H1 (cell line): ENCODE measurements at regions not wholly inside any gene's neighbourhood (a gene's known extent, or its start where the extent isn't known, plus 50 kb on each side); places are given as distances from the start of the nearest gene placed in this dataset.

ENCODE experiments used
- CTCF ChIA-PET: fragments of 300-600 bp; sonication (Branson Sonifier 250); formaldehyde crosslinking; loops from one replicate; lab custom pipeline; 2021; ENCODE audit not compliant: partially characterized antibody; lab: Charles Lee
- POLR2A ChIA-PET: fragments of 300-600 bp; sonication (Branson Sonifier 250); formaldehyde crosslinking; loops from one replicate; lab custom pipeline; 2021; ENCODE audit warnings: inconsistent platforms; ENCODE audit not compliant: partially characterized antibody; lab: Charles Lee
- DNase-seq, 2 experiments: peaks; one replicate each; pipeline versions ENCODE4 v3.0.0 to v3.0.0-alpha.2; 2010 to 2022; ENCODE audit warnings: low spot score in 2 of 2, low read depth in 1 of 2, mixed read lengths in 1 of 2
- FAIRE-seq: peaks from 2 replicates; lab custom pipeline; 2011; peaks lifted over from hg19 to GRCh38; lab: Jason Lieb, UNC
- H2AFZ ChIP-seq: 2 replicates; pipeline ENCODE4 v1.8.1; 2012; ENCODE audit warnings: low read length, inconsistent platforms
- H2AK5ac ChIP-seq: 2 replicates; pipeline ENCODE4 v1.6.1; 2013; ENCODE audit warnings: low read depth, low read length
- H2BK120ac ChIP-seq: replicated peaks from 2 replicates; pipeline ENCODE3; 2013; ENCODE audit warnings: low read depth, low read length, inconsistent platforms
- H2BK12ac ChIP-seq: 2 replicates; pipeline ENCODE4 v1.6.1; 2013; ENCODE audit warnings: low read depth, low read length
- H2BK15ac ChIP-seq: 2 replicates; pipeline ENCODE4 v1.6.1; 2013; ENCODE audit warnings: low read length
- H2BK20ac ChIP-seq: 2 replicates; pipeline ENCODE4 v1.6.1; 2013; ENCODE audit warnings: low read length
- H2BK5ac ChIP-seq: 2 replicates; pipeline ENCODE4 v1.6.1; 2013; ENCODE audit warnings: low read depth, low read length
- H3K14ac ChIP-seq: 2 replicates; pipeline ENCODE4 v1.6.1; 2013; ENCODE audit warnings: inconsistent platforms; ENCODE audit not compliant: insufficient read length
- H3K18ac ChIP-seq: 2 replicates; pipeline ENCODE4 v1.6.1; 2013; ENCODE audit warnings: low read length; ENCODE audit errors: extremely low read depth
- H3K23ac ChIP-seq: 2 replicates; pipeline ENCODE4 v1.6.1; 2013; ENCODE audit warnings: inconsistent platforms; ENCODE audit not compliant: insufficient read length
- H3K23me2 ChIP-seq: 2 replicates; pipeline ENCODE4 v1.6.1; 2013; ENCODE audit warnings: low read depth, low read length
- H3K27ac ChIP-seq: 2 replicates; pipeline ENCODE4 v1.6.1; 2011; ENCODE audit warnings: low read depth, low read length, inconsistent platforms
- H3K27me3 ChIP-seq, 4 experiments: replicated peaks in 1 of 4; 1 replicate in 1 of 4; 2 replicates in 3 of 4; pipeline versions ENCODE4 v1.6.1 to v1.8.1; 2011 to 2013; ENCODE audit warnings: low read length in 3 of 4, mild to moderate bottlenecking in 3 of 4, inconsistent platforms in 2 of 4, mixed read lengths in 2 of 4, moderate library complexity in 1 of 4; ENCODE audit not compliant: control insufficient read depth in 3 of 4, insufficient read depth in 3 of 4; ENCODE audit errors: extremely low read depth in 1 of 4
- H3K36me3 ChIP-seq, 4 experiments: 2 replicates each; pipeline versions ENCODE4 v1.6.1 to v1.8.1; 2011 to 2013; ENCODE audit warnings: mild to moderate bottlenecking in 4 of 4, low read length in 3 of 4, moderate library complexity in 2 of 4, control low read depth in 1 of 4, inconsistent platforms in 1 of 4; ENCODE audit not compliant: insufficient read depth in 4 of 4, control insufficient read depth in 2 of 4
- H3K4ac ChIP-seq: replicated peaks from 2 replicates; pipeline ENCODE3; 2013; ENCODE audit warnings: low read length, low read depth, mixed read lengths, inconsistent platforms; ENCODE audit not compliant: insufficient read length
- H3K4me1 ChIP-seq, 4 experiments: replicated peaks in 1 of 4; 1 replicate in 1 of 4; 2 replicates in 3 of 4; pipeline versions ENCODE4 v1.6.1 to v1.8.1; 2011 to 2013; ENCODE audit warnings: low read length in 3 of 4, inconsistent platforms in 2 of 4, mixed read lengths in 1 of 4; ENCODE audit not compliant: insufficient read depth in 4 of 4, control insufficient read depth in 3 of 4
- H3K4me2 ChIP-seq, 2 experiments: 2 replicates each; pipeline versions ENCODE4 v1.6.1 to v1.8.1; 2011 to 2013; ENCODE audit warnings: low read depth in 2 of 2, low read length in 2 of 2, control low read depth in 1 of 2, inconsistent platforms in 1 of 2, mild to moderate bottlenecking in 1 of 2; ENCODE audit not compliant: insufficient read depth in 1 of 2
- H3K4me3 ChIP-seq, 4 experiments: fragments of 200-600, 300-600 bp in 1 of 4; sonication (generic), shearing (Covaris generic), sonication (Bioruptor Twin) in 1 of 4; 2 replicates each; pipeline versions ENCODE4 v1.5.1 to v1.8.1; 2011 to 2016; ENCODE audit warnings: low read length in 4 of 4, low read depth in 3 of 4, control low read depth in 2 of 4, inconsistent platforms in 2 of 4, mild to moderate bottlenecking in 2 of 4, mixed read lengths in 1 of 4, moderate library complexity in 1 of 4; ENCODE audit not compliant: insufficient read depth in 2 of 4; ENCODE audit errors: extremely low read depth in 1 of 4
- H3K56ac ChIP-seq: replicated peaks from 2 replicates; pipeline ENCODE3; 2013; ENCODE audit warnings: low read depth, mild to moderate bottlenecking, mixed read lengths, low read length, inconsistent platforms; ENCODE audit not compliant: insufficient read length
- H3K79me1 ChIP-seq: 2 replicates; pipeline ENCODE4 v1.6.1; 2013; ENCODE audit warnings: low read depth, low read length, control low read depth
- H3K79me2 ChIP-seq, 2 experiments: 2 replicates each; pipeline versions ENCODE4 v1.6.1 to v1.8.1; 2012 to 2013; ENCODE audit warnings: low read length in 2 of 2, mild to moderate bottlenecking in 2 of 2, inconsistent platforms in 1 of 2; ENCODE audit not compliant: insufficient read depth in 2 of 2, control insufficient read depth in 1 of 2
- H3K9ac ChIP-seq, 4 experiments: replicated peaks in 1 of 4; 1 replicate in 1 of 4; 2 replicates in 3 of 4; pipeline versions ENCODE4 v1.6.1 to v1.8.1; 2011 to 2013; ENCODE audit warnings: low read depth in 3 of 4, low read length in 3 of 4, control low read depth in 2 of 4, mild to moderate bottlenecking in 2 of 4, moderate library complexity in 2 of 4, inconsistent platforms in 1 of 4; ENCODE audit errors: extremely low read depth in 1 of 4
- H3K9me3 ChIP-seq, 2 experiments: 2 replicates each; pipeline versions ENCODE4 v1.6.1 to v1.8.1; 2012 to 2013; ENCODE audit warnings: mild to moderate bottlenecking in 2 of 2, moderate library complexity in 2 of 2, control low read depth in 1 of 2, inconsistent platforms in 1 of 2, low read depth in 1 of 2, low read length in 1 of 2, mixed read lengths in 1 of 2; ENCODE audit not compliant: insufficient read depth in 2 of 2
- H4K20me1 ChIP-seq, 2 experiments: replicated peaks in 1 of 2; 2 replicates each; pipeline versions ENCODE3 to v1.8.1; 2011 to 2013; ENCODE audit warnings: inconsistent platforms in 2 of 2, low read length in 2 of 2, mild to moderate bottlenecking in 1 of 2; ENCODE audit not compliant: insufficient read depth in 2 of 2, control insufficient read depth in 1 of 2
- H4K5ac ChIP-seq: 2 replicates; pipeline ENCODE4 v1.6.1; 2013; ENCODE audit warnings: low read length, low read depth, mixed read lengths, inconsistent platforms; ENCODE audit not compliant: insufficient read length
- H4K8ac ChIP-seq: 2 replicates; pipeline ENCODE4 v1.8.0; 2013; ENCODE audit warnings: mild to moderate bottlenecking, moderate library complexity, low read length, inconsistent platforms; ENCODE audit not compliant: insufficient read depth; ENCODE audit errors: extremely low read depth
- H4K91ac ChIP-seq: replicated peaks from 2 replicates; pipeline ENCODE3; 2013; ENCODE audit warnings: low read length, mixed read lengths, inconsistent platforms; ENCODE audit not compliant: insufficient read length
- ASH2L ChIP-seq: fragments of 200-600, 300-600 bp; sonication (generic); IDR thresholded peaks from one replicate; pipeline ENCODE4 v1.7.1; 2017; ENCODE audit warnings: low read length
- CBX8 ChIP-seq: fragments of 300-800, 300-1000 bp; sonication (generic); IDR thresholded peaks from 2 replicates; pipeline ENCODE4 v1.7.1; 2016; ENCODE audit warnings: low read depth, low read length, borderline replicate concordance
- CEBPB ChIP-seq: IDR thresholded peaks from 2 replicates; pipeline ENCODE4 v1.6.1; 2012; ENCODE audit warnings: low read depth, low read length
- CREB1 ChIP-seq: IDR thresholded peaks from 2 replicates; pipeline ENCODE4 v1.6.1; 2012; ENCODE audit warnings: inconsistent platforms
- KDM1A ChIP-seq: fragments of 200-600, 300-600 bp; sonication (generic); IDR thresholded peaks from 2 replicates; pipeline ENCODE4 v1.7.1; 2016; ENCODE audit warnings: mild to moderate bottlenecking, low read length, borderline replicate concordance
- POLR2AphosphoS5 ChIP-seq: IDR thresholded peaks from 2 replicates; pipeline ENCODE4 v1.6.1; 2011; ENCODE audit warnings: low read depth, low read length
- SP1 ChIP-seq: IDR thresholded peaks from 2 replicates; pipeline ENCODE4 v1.6.1; 2011; ENCODE audit warnings: low read depth, low read length
- SP2 ChIP-seq: IDR thresholded peaks from 2 replicates; pipeline ENCODE4 v1.6.1; 2012; ENCODE audit warnings: mild to moderate bottlenecking, low read length, inconsistent platforms
- SUZ12 ChIP-seq: fragments of 200-600 bp; sonication (generic); IDR thresholded peaks from 2 replicates; pipeline ENCODE4 v1.6.1; 2012; ENCODE audit warnings: mild to moderate bottlenecking, inconsistent platforms, low read length, moderate library complexity, mixed read lengths
- WGBS, 2 experiments: shearing (Covaris generic) in 1 of 2; methylation state at CpG; one replicate each; pipeline versions ENCODE4 v1.1.6 to v1.1.7; 2013 to 2015; ENCODE audit warnings: low lambda C conversion rate in 2 of 2, mixed read lengths in 2 of 2, inconsistent platforms in 1 of 2, low coverage in 1 of 2, missing lambda C conversion rate in 1 of 2; ENCODE audit not compliant: insufficient replicate concordance in 2 of 2, insufficient coverage in 1 of 2, insufficient read length in 1 of 2; ENCODE audit errors: extremely low coverage in 1 of 2, missing lambda C conversion rate in 1 of 2; 5-methylcytosine and 5-hydroxymethylcytosine counted together

- WGBS, 2 experiments = 89% methylated on average over 2 of the region's 2 CpGs; no CpG with 5 or more reads in 1 of the 2 experiments
- H4K5ac ChIP-seq = no peak overlapping the region
- no peaks in the 10 kb centered on the region for H4K20me1 ChIP-seq
- no peak overlapping the region for H3K27ac ChIP-seq
- H3K27me3 ChIP-seq = no peaks in the 10 kb centered on the region
- H3K23ac ChIP-seq = no peak overlapping the region
- H2AFZ ChIP-seq = no peak overlapping the region
- no peak overlapping the region for H2BK12ac ChIP-seq
- no peak overlapping the region for H4K91ac ChIP-seq
- TF ChIP-seq CEBPB (no peak), ASH2L (no peak), SP2 (no peak), CREB1 (no peak), CBX8 (no peak), SUZ12 (no peak), KDM1A (no peak), POLR2AphosphoS5 (no peak), SP1 (no peak)
- CTCF ChIA-PET = no interaction called here
- no peak overlapping the region for H2BK20ac ChIP-seq
- POLR2A ChIA-PET = interaction anchor here (0.6 to 2.2 kb wide), 2 partner anchors 8 to 124 kb away, joined by 3 to 9 read pairs; no protein-coding TSS in a partner anchor
- DNase-seq (no peak), FAIRE-seq (no peak)
- H2BK120ac ChIP-seq = no peak overlapping the region
- no peak overlapping the region for H3K56ac ChIP-seq
- H3K4me3 ChIP-seq = no peak overlapping the region
- no peaks in the 10 kb centered on the region; the same call in 1 of the 2 replicates for H3K79me1 ChIP-seq
- H3K9me3 ChIP-seq = no peaks in the 10 kb centered on the region
- peaks cover 0 to 9% (median 0%) of the 10 kb centered on the region in 4 experiments; a peak in 2 of 8 replicates for H3K36me3 ChIP-seq
- no peak overlapping the region for H4K8ac ChIP-seq
- no peak overlapping the region for H3K4ac ChIP-seq
- no peak overlapping the region for H2AK5ac ChIP-seq
- H3K18ac ChIP-seq = no peak overlapping the region
- H3K9ac ChIP-seq = no peak overlapping the region
- no peaks in the 10 kb centered on the region for H3K23me2 ChIP-seq
- no peaks in the 10 kb centered on the region for H3K79me2 ChIP-seq
- no peak overlapping the region for H2BK15ac ChIP-seq
- peaks cover 0 to 8% (median 2%) of the 10 kb centered on the region in 4 experiments; a peak in 3 of 7 replicates for H3K4me1 ChIP-seq
- H3K4me2 ChIP-seq = no peak overlapping the region
- no peak overlapping the region for H3K14ac ChIP-seq
- H2BK5ac ChIP-seq = no peak overlapping the region
Measured at GRCh38 chr7:22944510-22944909, 69.4 kb downstream of the HYCC1 start.
